22Rv1 (cell line): ENCODE measurements at regions not wholly inside any gene's neighbourhood (a gene's known extent, or its start where the extent isn't known, plus 50 kb on each side); places are given as distances from the start of the nearest gene placed in this dataset.

Source experiments
- ZFX ChIP-seq: fragments of 450-650 bp; IDR thresholded peaks from 2 replicates; pipeline ENCODE4 v1.6.1; 2017; ENCODE audit warnings: antibody characterized with exemption, borderline replicate concordance
- TF ChIP-seq, protein P1 (sequence below): fragments of 450-650 bp; IDR thresholded peaks from 2 replicates; pipeline ENCODE4 v1.5.1; 2017; ENCODE audit warnings: mild to moderate bottlenecking

DNA sequence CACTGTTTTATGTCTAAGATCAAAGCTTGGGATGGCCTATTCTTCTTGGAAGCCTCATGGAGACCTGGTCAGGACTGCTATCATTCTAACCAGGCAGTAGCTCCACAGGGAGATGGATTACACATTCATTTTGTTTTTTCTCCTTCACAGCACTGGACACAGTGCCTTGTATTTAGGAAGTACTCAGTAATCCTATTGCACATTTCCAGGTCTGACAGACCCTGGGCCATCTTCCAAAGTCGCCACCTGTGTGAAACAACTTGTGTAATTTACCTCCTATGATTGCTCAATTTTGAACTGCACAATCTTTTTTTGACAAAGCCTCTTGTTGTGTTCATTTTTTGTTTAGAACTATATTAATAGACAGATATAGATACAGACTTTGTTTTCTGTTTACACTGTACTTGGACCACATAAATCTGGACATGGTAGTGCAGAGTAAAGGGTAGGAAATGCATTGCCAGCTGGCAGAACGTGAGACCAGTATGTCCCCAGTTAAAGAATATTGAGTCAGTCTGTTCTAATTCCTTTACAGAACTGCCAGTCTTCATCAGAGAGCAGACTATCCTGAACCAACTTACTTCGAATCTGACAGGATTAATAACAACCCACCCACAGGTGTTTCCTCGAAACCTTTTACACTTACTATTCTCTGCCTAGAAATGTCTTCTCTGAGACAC lies 277.8 kb upstream of the CYRIA start:
- TF ChIP-seq, protein P1, sequence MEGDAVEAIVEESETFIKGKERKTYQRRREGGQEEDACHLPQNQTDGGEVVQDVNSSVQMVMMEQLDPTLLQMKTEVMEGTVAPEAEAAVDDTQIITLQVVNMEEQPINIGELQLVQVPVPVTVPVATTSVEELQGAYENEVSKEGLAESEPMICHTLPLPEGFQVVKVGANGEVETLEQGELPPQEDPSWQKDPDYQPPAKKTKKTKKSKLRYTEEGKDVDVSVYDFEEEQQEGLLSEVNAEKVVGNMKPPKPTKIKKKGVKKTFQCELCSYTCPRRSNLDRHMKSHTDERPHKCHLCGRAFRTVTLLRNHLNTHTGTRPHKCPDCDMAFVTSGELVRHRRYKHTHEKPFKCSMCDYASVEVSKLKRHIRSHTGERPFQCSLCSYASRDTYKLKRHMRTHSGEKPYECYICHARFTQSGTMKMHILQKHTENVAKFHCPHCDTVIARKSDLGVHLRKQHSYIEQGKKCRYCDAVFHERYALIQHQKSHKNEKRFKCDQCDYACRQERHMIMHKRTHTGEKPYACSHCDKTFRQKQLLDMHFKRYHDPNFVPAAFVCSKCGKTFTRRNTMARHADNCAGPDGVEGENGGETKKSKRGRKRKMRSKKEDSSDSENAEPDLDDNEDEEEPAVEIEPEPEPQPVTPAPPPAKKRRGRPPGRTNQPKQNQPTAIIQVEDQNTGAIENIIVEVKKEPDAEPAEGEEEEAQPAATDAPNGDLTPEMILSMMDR: no peak
- TF ChIP-seq ZFX: no peak
